ENCODE measurements at regions not wholly inside any gene's neighbourhood (a gene's known extent, or its start where the extent isn't known, plus 50 kb on each side); places are given as distances from the start of the nearest gene placed in this dataset.
"Not testable (repeated sequence)": the region's sequence is repeated elsewhere in the genome, so short reads cannot be mapped to it uniquely, and the experiment has no call there.

- Histone ChIP-seq H3K27me3 (no peaks in the 10 kb centered on the region), H3K36me3 (no peaks in the 10 kb centered on the region), H3K27ac (no peak overlapping the region), H3K9me3 (no peaks in the 10 kb centered on the region), H3K4me3 (no peak overlapping the region), H3K4me1 (no peaks in the 10 kb centered on the region)
- DNase-seq (ENCODE audit: extremely low spot score in 2 of 2), result no peak
- intact Hi-C loops (cut with DNase I), result no loop called here
- no peak for TF ChIP-seq CTCF (IDR thresholded peaks at IDR 0.05)
- TF ChIP-seq POLR2A (IDR thresholded peaks at IDR 0.05), result no peak
- no peak for TF ChIP-seq POLR2AphosphoS5 (IDR thresholded peaks at IDR 0.05; ENCODE audit: insufficient read depth in 1 of 2, low read depth in 1 of 2)
Observed at GRCh38 chr2:131657895-131658768, 130.4 kb downstream of the CCDC74A start.

- TF ChIP-seq POLR2A (IDR thresholded peaks at IDR 0.05), result no peak
- TF ChIP-seq POLR2AphosphoS5 (IDR thresholded peaks at IDR 0.05; ENCODE audit: insufficient read depth in 1 of 2, low read depth in 1 of 2), result no peak
- TF ChIP-seq CTCF (IDR thresholded peaks at IDR 0.05), result no peak
- Histone ChIP-seq H3K36me3 (no peaks in the 10 kb centered on the region), H3K4me1 (no peaks in the 10 kb centered on the region), H3K27ac (no peak overlapping the region), H3K4me3 (no peak overlapping the region), H3K27me3 (no peaks in the 10 kb centered on the region), H3K9me3 (no peaks in the 10 kb centered on the region)
- DNase-seq (ENCODE audit: extremely low spot score in 2 of 2), result no peak
- intact Hi-C loops (cut with DNase I), result no loop called here
Observed at GRCh38 chr2:131658769-131659131, 131.1 kb downstream of the CCDC74A start.

- TF ChIP-seq CTCF (IDR thresholded peaks at IDR 0.05), result no peak
- TF ChIP-seq POLR2A (IDR thresholded peaks at IDR 0.05), result no peak
- Histone ChIP-seq H3K9me3 (no peaks in the 10 kb centered on the region), H3K27me3 (no peaks in the 10 kb centered on the region), H3K36me3 (no peaks in the 10 kb centered on the region), H3K4me1 (no peaks in the 10 kb centered on the region), H3K27ac (no peak overlapping the region), H3K4me3 (no peak overlapping the region)
- intact Hi-C loops (cut with DNase I), result no loop called here
- DNase-seq (ENCODE audit: extremely low spot score in 2 of 2), result no peak
Observed at GRCh38 chr2:131659168-131659572, 131.5 kb downstream of the CCDC74A start.

GRCh38 chr2:131661101-131661782 lies 133.6 kb downstream of the CCDC74A start:
- H3K27me3 ChIP-seq; H3K9me3 ChIP-seq; H3K36me3 ChIP-seq; DNase-seq (ENCODE audit: extremely low spot score in 2 of 2); H3K4me1 ChIP-seq; H3K4me3 ChIP-seq; H3K27ac ChIP-seq; intact Hi-C loops (cut with DNase I): not testable (repeated sequence)

GRCh38 chr2:131661884-131662535 lies 134.3 kb downstream of the CCDC74A start:
- H3K27ac ChIP-seq; intact Hi-C loops (cut with DNase I); DNase-seq (ENCODE audit: extremely low spot score in 2 of 2); H3K36me3 ChIP-seq; H3K4me3 ChIP-seq; H3K9me3 ChIP-seq; H3K27me3 ChIP-seq; H3K4me1 ChIP-seq: not testable (repeated sequence)

- H3K9me3 ChIP-seq; intact Hi-C loops (cut with DNase I); DNase-seq (ENCODE audit: extremely low spot score in 2 of 2); H3K36me3 ChIP-seq; H3K4me1 ChIP-seq; H3K27me3 ChIP-seq; H3K4me3 ChIP-seq; H3K27ac ChIP-seq: not testable (repeated sequence)
Observed at GRCh38 chr2:131663501-131663900, 135.8 kb downstream of the CCDC74A start.

GRCh38 chr2:131665716-131666115 lies 138.0 kb downstream of the CCDC74A start:
- H3K27me3 ChIP-seq; H3K4me1 ChIP-seq; H3K4me3 ChIP-seq; intact Hi-C loops (cut with DNase I); H3K9me3 ChIP-seq; H3K27ac ChIP-seq; DNase-seq (ENCODE audit: extremely low spot score in 2 of 2); H3K36me3 ChIP-seq: not testable (repeated sequence)

GRCh38 chr2:131668794-131669540 lies 141.3 kb downstream of the CCDC74A start:
- H3K4me3 ChIP-seq; H3K27me3 ChIP-seq; DNase-seq (ENCODE audit: extremely low spot score in 2 of 2); H3K9me3 ChIP-seq; intact Hi-C loops (cut with DNase I); H3K36me3 ChIP-seq: not testable (repeated sequence)
- peak overlapping the region; percentile 5 for H3K27ac ChIP-seq
- peaks cover 25% of the 10 kb centered on the region for H3K4me1 ChIP-seq

GRCh38 chr2:131671841-131672470 lies 144.3 kb downstream of the CCDC74A start:
- not testable (repeated sequence) for DNase-seq (ENCODE audit: extremely low spot score in 2 of 2); H3K27me3 ChIP-seq; H3K9me3 ChIP-seq; H3K27ac ChIP-seq; H3K36me3 ChIP-seq
- intact Hi-C loops (cut with DNase I), result loop anchor here (10.0 kb wide), 1 partner anchor 133 kb away; no protein-coding TSS in a partner anchor
- Histone ChIP-seq H3K4me1 (peaks cover 31% of the 10 kb centered on the region), H3K4me3 (peak overlapping the region in 1 of 2 donors; percentile 40)
